T-helper 2 cell treated with Interferon-gamma antibody and Interleukin-4, amounts not matched to agents 100 ng/mL and 5 ng/mL, for 36 hours (primary cell): ENCODE measurements at regions not wholly inside any gene's neighbourhood (a gene's known extent, or its start where the extent isn't known, plus 50 kb on each side); places are given as distances from the start of the nearest gene placed in this dataset.
"Not testable (repeated sequence)": the region's sequence is repeated elsewhere in the genome, so short reads cannot be mapped to it uniquely, and the experiment has no call there.

Experiments
- intact Hi-C: fragments of 100-400 bp; cut with micrococcal nuclease; formaldehyde crosslinking; loops from one replicate; pipeline ENCODE4 v1.15.1; 2023

DNA sequence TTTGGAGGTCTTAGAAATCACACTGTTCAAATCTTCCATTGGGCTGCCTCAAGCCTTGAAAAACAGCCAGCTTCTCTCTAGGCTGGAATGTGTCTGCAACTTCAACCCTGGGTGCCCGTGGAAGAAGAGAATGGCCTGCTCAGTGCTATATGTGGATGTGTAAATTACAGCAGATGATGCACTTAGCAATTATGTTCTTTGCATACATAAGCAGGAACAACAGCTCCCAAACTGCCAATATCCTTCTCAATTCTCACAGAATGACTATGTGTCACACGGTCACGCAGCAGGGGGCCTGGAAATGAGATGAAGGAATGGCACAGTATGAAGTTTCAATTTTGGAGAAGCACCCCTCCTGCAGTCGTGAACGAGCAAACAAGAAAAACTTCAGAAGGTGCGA, 175.2 kb upstream of the SMARCA2 start:
- intact Hi-C loops: no loop called here

DNA sequence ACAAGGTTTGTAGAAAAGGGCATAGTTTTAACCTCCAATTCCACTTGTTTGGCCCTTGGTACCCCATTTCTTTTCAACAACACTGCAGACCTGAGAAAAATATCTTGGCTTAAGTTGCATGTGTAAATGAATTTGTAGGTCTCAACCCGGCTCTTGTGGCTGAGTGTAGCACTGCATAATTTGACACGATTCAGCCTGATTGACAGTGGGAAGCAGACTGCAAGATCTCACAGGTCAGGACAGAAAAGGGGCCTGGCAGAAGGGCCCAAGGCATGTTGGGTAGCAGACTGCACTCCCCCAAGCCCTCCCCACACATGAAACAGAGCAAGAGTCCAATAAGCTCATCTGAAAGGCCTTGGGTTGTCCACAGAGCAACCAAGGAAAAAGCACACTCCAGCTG, 169.7 kb upstream of the SMARCA2 start:
- intact Hi-C loops: no loop called here

DNA sequence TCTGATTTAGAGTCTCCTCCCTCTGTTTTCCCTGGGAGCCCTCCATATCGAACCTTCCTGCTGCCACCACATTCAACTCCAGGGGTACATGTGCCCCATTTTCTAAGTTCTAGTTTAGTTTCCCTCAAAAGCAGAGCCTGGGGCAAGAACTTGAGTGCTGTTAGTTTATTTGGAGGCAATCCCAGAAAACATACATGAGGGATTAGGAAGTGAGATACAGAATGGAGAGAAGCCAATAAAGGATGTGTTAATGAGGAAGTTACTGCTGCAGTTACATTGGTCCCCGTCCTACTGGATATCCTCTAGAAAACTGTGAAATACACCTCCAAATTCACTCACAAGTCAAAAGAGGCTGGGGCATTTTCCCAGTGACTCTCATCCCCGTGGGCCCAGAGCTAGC, 159.4 kb upstream of the SMARCA2 start:
- intact Hi-C loops: no loop called here

DNA sequence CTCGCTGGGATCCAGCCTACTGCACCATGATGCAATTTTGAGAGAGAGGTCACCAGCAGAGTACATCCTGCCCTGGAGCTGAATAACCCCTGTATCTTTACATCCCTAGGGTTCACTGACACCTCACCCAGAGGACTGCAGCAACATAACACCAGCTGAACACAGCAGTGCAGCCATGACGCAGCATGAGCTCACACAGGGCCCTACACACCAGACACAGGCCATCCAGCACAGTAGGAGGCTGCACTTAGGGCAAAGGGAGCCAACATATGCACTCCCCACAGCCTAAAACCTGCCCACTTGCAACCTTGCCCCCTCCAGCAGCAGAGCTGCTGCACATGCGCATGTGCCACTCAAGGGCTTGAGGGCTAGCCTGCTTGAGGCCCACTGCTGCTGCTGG, 157.3 kb upstream of the SMARCA2 start:
- intact Hi-C loops: no loop called here

DNA sequence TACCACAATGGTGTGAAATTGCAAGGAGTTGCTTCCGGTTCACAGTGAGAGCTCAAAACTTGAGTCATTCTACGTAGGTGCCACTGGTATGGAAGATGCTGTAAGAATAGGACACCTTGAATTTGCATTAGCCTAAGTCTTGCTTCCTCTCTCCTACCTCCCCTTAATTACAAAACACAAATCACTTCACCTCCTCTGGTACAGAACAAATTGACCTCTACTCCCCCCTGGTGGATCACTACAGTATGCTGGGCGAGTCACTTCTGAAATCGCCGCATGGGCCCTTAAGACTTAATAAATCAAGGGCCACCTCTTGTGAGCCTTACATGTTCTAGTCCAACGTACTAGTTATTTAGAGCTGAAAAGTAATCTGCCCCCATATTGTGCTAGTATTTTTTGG, 145.3 kb upstream of the SMARCA2 start:
- intact Hi-C loops: no loop called here

DNA sequence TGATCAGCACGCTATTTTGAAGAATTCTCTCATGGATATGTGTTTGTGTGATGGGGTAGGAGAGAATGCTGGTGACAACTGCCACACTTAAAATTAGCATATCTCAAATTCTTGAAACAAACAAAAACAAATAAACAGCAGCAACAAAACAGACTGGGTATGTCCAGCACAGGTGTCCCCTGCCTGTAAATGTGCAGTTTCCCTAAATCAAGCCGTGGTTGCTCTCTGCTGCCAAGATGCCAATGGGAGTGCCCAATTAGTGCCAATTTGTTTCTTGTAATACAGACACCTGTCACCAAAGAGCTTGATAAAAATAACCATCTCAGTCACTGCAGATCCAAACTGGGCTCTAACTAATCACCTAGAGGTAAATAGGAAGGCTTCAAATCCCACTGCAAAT, 144.2 kb upstream of the SMARCA2 start:
- intact Hi-C loops: no loop called here

DNA sequence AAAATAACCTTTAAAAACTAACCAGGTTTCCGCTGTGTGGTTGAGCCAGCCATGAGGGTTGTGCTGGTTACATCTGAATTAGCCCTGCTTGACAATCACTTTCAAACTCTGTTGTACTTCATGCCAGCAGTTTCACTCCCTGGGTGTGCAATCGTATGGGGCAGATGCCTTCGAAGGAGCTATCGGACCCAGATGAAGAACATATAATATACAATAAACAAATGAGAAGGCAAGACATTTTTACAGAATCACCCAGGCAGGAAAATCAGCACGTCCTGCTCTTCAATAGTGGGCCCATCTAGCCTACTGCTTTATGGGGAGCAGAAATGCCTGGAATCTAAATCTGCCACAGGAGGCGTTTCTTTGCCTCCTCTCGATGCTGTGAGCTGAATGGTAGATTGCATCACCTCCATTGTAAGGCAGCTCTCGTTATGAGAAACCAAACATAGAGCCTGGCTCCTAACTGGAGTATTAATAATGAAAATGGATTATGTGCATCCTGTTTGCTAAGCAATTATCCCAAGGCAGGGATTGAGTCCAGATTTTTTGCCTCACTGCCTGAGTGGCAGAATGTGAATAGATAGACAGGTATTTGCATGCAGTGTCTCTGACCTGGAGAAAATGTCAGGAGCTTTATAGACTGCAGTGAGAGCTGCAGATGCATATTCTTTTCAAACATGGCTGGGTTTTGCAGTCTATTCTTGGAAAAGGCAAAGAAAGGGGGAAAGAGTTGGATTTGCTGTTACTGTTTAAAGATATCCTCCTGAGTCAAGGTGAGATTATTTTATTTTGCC, 143.3 kb upstream of the SMARCA2 start:
- intact Hi-C loops: no loop called here

DNA sequence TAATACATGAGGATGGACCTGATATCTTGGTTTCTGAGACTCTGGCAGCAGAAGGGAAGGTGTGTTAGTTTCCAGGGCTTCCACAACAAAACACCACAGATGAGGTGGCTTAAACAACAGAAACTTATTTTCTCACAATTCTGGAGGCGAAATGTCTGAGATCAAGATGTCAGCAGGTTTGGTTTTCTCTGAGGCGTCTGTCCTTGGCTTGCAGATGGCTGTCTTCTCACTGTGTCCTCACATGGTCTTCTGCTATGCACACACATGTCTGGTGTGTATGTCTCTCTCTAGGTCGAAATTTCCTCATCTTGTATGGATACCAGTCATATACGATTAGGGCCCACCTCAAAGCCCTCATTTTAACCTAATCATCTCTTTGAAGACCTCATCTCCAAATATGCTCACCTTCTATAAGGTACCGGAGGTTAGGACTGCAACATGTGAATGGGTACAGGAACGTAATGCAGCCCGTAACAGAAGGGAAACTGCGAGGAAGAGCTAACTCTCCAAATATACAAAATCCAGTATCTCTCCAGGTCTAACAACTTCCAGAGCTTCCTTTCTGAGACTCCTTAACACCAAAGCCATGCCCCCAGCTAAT, 139.8 kb upstream of the SMARCA2 start:
- intact Hi-C loops: no loop called here

DNA sequence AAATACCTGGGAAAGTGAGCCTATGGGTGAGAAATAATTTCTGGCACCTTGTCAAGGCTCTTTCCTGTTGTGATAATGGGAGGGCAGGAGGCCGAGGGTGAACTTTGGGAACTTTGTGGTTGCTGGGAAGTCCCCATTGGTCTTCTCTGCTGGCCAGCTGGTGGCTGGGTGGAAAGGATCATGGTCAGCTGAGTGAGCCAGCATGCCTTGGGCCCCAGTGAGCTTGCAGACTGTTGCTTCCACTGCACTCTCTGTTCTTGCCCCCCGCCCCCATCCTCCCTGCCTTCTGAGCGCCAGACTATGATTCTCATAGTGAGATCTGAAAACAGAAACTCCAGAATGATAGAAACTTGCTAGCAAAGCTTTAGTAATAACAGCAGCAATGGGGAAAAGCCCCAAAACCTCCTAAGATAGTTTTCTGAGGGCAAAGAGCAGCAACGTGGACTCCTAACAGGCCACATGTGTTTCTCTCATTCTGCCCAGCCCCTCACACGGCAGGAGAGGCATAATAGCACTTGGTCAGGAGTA, 139.2 kb upstream of the SMARCA2 start:
- intact Hi-C loops: no loop called here

DNA sequence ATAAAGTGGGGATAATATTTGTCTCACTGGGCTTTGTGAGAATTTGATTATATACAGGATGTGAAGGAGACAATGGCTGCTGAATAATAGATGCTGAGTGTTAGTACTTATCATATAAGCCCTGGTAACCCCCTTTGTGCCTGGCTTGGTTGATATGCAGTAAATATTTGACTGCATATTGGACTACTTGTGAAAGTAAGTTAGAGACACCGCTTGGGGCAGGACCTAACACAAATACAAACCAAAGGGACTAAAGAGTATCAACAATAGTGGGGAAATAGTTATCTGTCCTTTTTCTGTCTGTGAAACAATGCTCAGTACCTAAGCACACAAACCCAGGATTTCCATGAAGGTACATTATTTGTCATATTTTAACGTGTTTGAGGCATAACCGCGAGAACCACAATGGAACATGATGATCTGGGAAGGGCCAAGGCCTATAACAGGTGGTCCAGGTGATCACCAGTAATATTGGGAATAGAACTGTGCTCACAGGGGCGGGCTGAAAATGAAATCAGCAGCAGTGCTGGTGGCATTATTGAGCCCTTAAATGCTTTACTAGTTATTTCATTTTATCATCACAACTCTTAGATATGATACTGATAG, 138.2 kb upstream of the SMARCA2 start:
- intact Hi-C loops: no loop called here

DNA sequence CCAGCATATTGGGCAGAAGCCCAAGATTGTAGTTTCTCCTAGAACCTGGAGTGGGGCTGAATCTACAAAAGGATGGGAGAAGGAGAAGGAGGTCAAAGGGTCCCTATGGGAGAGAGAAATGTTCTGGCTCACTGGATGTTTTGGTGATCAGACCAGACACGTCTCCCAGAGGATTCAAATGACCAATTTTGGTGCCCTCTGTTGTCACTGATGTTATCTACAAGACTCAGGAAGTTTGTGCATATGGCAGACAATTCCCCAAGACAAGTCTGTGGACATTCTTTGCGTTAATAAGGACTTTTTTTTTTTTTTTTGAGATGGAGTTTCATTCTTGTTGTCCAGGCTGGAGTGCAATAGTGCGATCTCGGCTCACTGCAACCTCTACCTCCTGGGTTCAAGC, 137.2 kb upstream of the SMARCA2 start:
- intact Hi-C loops: no loop called here

DNA sequence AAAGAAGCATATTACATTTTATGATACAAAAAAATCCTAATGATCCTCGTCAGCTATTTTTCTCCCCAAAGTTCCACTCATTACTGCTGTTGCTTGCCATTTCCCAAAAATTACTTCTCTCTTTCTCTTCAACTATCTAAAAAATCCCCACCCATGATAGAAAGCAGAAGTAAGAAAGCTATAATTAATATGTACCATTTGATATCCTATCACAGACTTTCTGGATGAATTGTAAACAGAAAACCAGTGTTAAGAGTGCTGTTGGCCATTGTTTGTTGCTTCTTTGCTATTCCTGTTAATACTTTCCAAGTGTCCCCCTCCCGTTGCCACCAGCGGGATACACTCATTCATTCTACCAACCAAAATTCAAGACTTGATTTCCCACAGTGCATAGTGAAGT, 136.3 kb upstream of the SMARCA2 start:
- intact Hi-C loops: no loop called here

DNA sequence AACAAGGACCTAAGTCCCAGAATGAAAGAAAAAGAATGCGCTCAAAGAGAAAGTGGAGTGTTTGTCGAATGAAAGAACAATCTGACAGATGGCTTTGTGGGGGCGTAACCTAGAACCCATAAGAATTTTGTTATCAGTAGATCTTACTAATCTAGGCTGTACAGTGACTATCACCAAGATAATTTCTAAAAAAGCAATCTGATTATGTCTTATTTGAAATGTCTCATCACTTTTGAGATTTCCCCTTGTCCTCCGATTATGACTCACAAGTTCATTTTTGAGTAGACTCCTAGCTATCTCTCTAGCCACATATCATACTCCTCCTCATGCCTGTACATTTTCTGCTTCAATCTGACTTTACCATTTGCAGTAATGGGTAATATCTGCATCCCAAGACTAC, 135.6 kb upstream of the SMARCA2 start:
- intact Hi-C loops: no loop called here

DNA sequence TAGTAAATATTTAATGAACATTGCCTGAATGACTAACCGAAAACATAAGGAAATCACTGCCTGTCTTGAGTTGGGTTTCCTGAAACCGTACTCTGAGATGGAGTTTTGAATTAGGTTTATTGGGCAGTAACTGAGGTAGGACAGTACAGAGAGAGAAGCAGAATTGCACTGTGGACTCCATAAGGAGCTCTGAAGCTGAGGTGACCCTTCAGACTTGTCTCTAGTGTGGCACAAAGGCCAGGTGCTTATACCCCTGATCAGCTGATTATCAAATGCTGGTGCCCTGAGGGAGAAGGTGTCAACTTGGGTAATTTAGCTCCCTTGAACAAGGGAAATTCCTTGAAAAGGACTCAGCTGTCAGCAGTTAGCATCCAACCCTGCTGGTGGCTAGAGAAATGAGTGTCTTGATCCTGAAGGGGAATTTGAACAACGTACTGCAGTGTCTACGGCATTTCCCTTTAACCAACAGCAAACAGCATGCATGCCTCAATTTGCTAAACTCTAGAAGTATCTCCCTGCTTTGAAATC, 135.0 kb upstream of the SMARCA2 start:
- intact Hi-C loops: no loop called here

DNA sequence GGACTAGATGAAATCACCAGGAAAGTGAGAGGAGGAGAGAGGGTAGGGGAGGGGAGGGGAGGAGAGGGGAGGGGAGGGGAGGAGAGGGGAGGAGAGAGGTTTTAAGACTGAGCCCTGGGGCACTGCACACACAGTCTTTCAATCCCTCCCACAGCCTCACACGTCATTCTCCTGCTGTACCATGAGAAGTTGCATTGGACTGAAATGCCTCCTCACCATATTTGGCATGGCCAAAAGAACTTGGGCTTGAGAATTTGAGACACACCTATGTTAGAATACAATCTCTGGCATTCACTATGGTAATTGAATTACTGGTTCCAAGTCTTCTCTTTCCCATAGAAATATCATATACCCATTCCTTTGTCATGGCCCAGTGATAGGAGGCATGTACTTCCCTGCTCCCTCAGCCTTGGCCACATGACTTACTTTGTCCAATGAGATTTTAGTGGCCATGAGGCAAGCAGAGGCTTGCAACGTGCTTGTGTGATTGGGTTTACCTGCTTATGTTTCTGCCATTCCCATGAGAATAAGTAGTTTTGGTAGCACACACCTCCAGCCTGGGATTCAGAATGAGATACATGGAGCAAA, 133.3 kb upstream of the SMARCA2 start:
- intact Hi-C loops: no loop called here

DNA sequence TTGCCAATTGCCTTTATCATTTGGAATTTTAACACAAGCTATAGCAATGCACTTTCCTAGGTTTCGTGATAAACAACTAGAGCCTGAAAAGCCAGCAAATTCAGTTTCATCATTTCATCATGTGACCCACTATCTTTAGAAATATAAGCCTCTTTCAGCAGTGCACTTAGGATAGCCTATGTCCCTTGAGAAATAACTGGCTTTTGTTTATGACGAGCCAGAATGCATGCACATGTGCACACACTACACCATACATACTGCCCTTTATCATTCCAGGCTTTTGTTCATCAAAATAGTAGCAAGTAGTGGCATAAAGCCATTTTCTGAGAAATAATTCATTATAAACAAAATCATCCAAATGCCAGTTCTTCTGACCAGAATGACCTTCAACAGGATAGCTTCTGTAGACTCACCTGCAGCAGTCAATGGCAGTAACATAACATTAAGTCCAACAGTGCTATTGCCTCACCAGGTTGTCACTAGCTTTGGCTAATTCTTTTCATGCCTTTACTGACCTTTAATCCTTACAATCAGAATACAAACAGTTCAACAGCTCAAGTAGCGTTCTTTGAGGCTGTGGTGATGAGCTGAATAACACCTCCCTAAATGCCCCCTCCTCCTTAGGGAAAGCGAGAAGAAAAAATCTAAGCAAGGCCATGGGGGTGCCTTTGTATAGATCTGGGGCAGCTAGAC, 132.3 kb upstream of the SMARCA2 start:
- intact Hi-C loops: no loop called here

DNA sequence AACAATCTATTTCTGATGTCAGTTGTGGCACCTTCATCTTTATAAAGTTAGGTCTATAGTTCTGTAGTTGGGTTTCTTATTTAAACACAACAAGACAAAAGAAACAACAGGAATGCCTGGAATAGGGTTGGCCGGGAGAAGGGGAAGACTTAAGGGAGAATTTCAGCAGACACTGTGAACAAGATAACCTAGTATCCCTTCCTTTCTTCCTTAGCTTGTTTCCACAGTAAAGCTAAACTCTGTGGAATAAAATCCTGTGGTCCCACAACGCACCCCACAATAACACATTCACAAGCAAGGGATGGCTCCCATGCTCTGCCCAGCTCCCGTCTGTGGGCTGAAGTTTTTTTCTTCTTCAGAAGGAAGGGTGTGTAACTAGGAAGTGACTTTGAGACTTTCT, 124.9 kb upstream of the SMARCA2 start:
- intact Hi-C loops: no loop called here

DNA sequence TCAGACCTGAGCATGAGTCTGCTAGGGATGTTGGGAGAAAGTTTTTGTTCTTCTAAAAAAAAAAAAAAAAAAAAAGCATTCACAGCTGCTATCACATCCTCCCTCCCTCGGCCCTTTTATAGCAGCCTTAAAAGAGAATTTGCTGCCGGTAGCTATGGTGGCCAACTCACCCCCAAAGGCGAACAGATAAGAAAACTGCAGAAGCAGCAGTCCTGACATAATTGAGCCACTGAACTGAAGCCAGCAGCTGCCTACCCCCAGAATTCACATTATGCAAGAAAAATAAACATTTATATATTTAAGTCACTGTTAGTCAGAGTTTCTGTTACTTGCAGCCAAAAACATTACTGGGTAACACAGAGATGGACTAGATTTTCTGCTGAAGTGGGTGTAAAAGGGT, 124.3 kb upstream of the SMARCA2 start:
- intact Hi-C loops: no loop called here

DNA sequence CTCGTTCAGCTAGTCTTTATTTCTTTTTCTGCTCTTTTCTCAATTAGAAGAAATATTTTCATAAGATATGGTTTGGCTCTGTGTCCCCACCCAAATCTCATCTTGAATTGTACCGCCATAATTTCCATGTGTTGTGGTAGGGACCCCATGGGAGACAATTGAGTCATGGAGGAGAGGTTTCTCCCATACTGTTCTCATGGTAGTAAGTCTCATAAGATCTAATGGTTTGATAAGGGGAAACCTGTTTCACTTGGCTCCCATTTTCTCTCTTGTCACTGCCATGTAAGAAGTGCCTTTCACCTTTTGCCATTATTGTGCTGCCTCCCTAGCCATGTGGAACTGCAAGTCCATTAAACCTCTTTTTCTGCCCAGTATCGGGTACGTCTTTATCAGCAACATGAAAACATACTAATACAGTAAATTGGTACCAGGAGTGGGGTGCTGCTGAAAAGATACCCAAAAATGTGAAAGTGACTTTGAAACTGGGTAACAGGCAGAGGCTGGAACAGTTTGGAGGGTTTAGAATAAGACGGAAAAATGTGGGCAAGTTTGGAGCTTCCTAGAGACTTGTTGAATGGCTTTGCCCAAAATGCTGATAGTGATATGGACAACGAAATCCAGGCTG, 112.0 kb upstream of the SMARCA2 start:
- intact Hi-C loops: not testable (repeated sequence)

DNA sequence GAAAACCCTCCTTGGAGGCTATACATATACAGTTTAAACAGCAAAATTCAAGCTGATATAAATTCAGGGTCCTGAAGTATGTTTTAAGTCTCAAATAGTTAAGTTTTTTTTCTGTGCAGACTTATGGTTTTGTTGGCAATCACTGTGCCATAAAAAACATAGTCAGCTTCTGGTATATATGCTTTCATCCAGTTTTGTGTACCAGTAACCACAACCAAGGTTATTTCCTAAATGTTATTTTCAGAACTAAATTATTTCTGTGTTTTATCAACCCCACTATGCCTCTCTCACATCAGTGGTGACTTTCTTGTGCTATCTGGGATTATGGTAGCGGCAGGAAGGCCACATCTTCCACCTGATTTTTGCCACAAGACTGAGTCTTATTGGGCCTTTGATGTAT, 107.7 kb upstream of the SMARCA2 start:
- intact Hi-C loops: no loop called here

DNA sequence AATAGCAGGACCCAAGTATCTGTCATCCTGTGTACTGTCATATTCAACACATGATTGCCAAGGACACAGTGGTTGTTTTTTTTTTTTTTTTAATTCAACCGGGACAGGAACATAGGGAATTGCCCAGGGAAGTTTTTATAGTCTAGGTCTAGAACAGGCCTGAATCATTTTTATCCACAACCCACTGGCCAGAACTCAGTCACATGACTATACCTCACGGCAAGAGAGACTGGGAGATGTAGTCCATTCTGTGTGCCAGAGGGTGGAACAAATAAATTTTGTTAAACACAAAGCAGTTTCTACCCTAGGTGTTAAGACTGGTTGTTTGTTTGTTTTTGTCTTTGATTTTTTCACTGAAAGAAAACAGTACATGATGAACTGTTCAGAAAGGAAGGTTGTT, 105.8 kb upstream of the SMARCA2 start:
- intact Hi-C loops: no loop called here
